ENCODE measurements at regions not wholly inside any gene's neighbourhood (a gene's known extent, or its start where the extent isn't known, plus 50 kb on each side); places are given as distances from the start of the nearest gene placed in this dataset.

- intact Hi-C loops (cut with micrococcal nuclease; ENCODE audit: unreplicated experiment): no loop called here
- ChIA-PET POLR2A (no interaction called here), CTCF (no interaction called here)
- no peaks in the 10 kb centered on the region; the same call in 1 of the 2 replicates for H3K36me3 ChIP-seq (ENCODE audit: control insufficient read depth, insufficient read depth, low read length)
- no peaks in the 10 kb centered on the region for H3K27me3 ChIP-seq (ENCODE audit: control insufficient read depth, insufficient read depth, low read length)
- H3K4me3 ChIP-seq (ENCODE audit: low read depth in 2 of 2, low read length in 2 of 2): no peak overlapping the region
- no peaks in the 10 kb centered on the region for H3K9me3 ChIP-seq (ENCODE audit: control insufficient read depth, insufficient read depth, low read depth, low read length)
- DNase-seq (ENCODE audit: low read depth, low spot score): no peak
- 0 out of 2 replicates have a peak, but pooled peaks cover 3% of the 10 kb centered on the region for H3K4me1 ChIP-seq (ENCODE audit: control insufficient read depth, insufficient read depth, low read length)
- in situ Hi-C loops (cut with HindIII; ENCODE audit: low pct_unique_long_range_greater_than_20kb, low sequenced_read_pairs): no loop called here
- TF ChIP-seq SIN3A (IDR thresholded peaks at IDR 0.05; ENCODE audit: borderline replicate concordance, insufficient read depth, low read depth, low read length) (no peak), POLR2AphosphoS5 (IDR thresholded peaks at IDR 0.05; ENCODE audit: low read depth, low read length) (no peak), TCF7L2 (IDR thresholded peaks at IDR 0.05; ENCODE audit: low read depth, low read length) (no peak), CTCF (IDR thresholded peaks at IDR 0.05) (no peak), REST (IDR thresholded peaks at IDR 0.05; ENCODE audit: insufficient read depth in 1 of 2, low read depth in 2 of 2, low read length in 1 of 2) (no peak)
- ATAC-seq: no peak
- no peak overlapping the region for H3K27ac ChIP-seq (ENCODE audit: low read length)
- no TSS peak for BruUV-seq (replicated peaks)
Observed at GRCh38 chr5:93322974-93323860, 257.8 kb downstream of the NR2F1-AS1 start.

GRCh38 chr5:93320920-93321445 is 260.0 kb downstream of the NR2F1-AS1 start:
- ChIA-PET CTCF (no interaction called here), POLR2A (no interaction called here)
- DNase-seq (ENCODE audit: low read depth, low spot score) (no peak), ATAC-seq (no peak)
- TF ChIP-seq SIN3A (IDR thresholded peaks at IDR 0.05; ENCODE audit: borderline replicate concordance, insufficient read depth, low read depth, low read length) (no peak), TCF7L2 (IDR thresholded peaks at IDR 0.05; ENCODE audit: low read depth, low read length) (no peak), REST (IDR thresholded peaks at IDR 0.05; ENCODE audit: insufficient read depth in 1 of 2, low read depth in 2 of 2, low read length in 1 of 2) (no peak)
- in situ Hi-C loops (cut with HindIII; ENCODE audit: low pct_unique_long_range_greater_than_20kb, low sequenced_read_pairs) (no loop called here), intact Hi-C loops (cut with micrococcal nuclease; ENCODE audit: unreplicated experiment) (no loop called here)
- Histone ChIP-seq H3K4me1 (ENCODE audit: control insufficient read depth, insufficient read depth, low read length) (0 out of 2 replicates have a peak, but pooled peaks cover 3% of the 10 kb centered on the region), H3K9me3 (ENCODE audit: control insufficient read depth, insufficient read depth, low read depth, low read length) (no peaks in the 10 kb centered on the region), H3K36me3 (ENCODE audit: control insufficient read depth, insufficient read depth, low read length) (no peaks in the 10 kb centered on the region; the same call in 1 of the 2 replicates), H3K27me3 (ENCODE audit: control insufficient read depth, insufficient read depth, low read length) (no peaks in the 10 kb centered on the region), H3K4me3 (ENCODE audit: low read depth in 2 of 2, low read length in 2 of 2) (no peak overlapping the region), H3K27ac (ENCODE audit: low read length) (peak overlapping the region; percentile 15; the same call in 1 of the 2 replicates)
- BruUV-seq (replicated peaks): no TSS peak
